NCI-H2227 treated with DMSO at 0.1 percent for 48 hours (cell line): ENCODE measurements at regions not wholly inside any gene's neighbourhood (a gene's known extent, or its start where the extent isn't known, plus 50 kb on each side); places are given as distances from the start of the nearest gene placed in this dataset.
"Not testable (repeated sequence)": the region's sequence is repeated elsewhere in the genome, so short reads cannot be mapped to it uniquely, and the experiment has no call there.

Source experiments
- DNase-seq: peaks from one replicate; lab custom pipeline; 2025; lab: John Stamatoyannopoulos, UW

- DNase-seq: no peak
Observed at GRCh38 chr1:184888505-184888904, 85.8 kb downstream of the NIBAN1 start.

GRCh38 chr1:184882957-184883815, 91.1 kb downstream of the NIBAN1 start:
- DNase-seq: no peak

GRCh38 chr1:184881941-184882913, 92.1 kb downstream of the NIBAN1 start:
- no peak for DNase-seq

GRCh38 chr1:184879876-184880557, 94.3 kb downstream of the NIBAN1 start:
- DNase-seq: no peak

GRCh38 chr1:184878602-184879001, 95.7 kb downstream of the NIBAN1 start:
- no peak for DNase-seq

- DNase-seq: no peak
Observed at GRCh38 chr1:184878002-184878401, 96.3 kb downstream of the NIBAN1 start.

- DNase-seq: not testable (repeated sequence)
Observed at GRCh38 chr1:184876015-184876414, 98.3 kb downstream of the NIBAN1 start.

GRCh38 chr1:184875218-184875617, 99.1 kb downstream of the NIBAN1 start:
- DNase-seq: no peak

- no peak for DNase-seq
Observed at GRCh38 chr1:184870319-184870718, 104.0 kb downstream of the NIBAN1 start.

- DNase-seq: no peak
Observed at GRCh38 chr1:184867866-184868689, 106.2 kb downstream of the NIBAN1 start.

GRCh38 chr1:184866991-184867788, 107.1 kb downstream of the NIBAN1 start:
- DNase-seq: no peak

- no peak for DNase-seq
Observed at GRCh38 chr1:184866586-184866985, 107.7 kb downstream of the NIBAN1 start.

GRCh38 chr1:184865831-184866230, 108.5 kb downstream of the NIBAN1 start:
- no peak for DNase-seq

GRCh38 chr1:184861755-184862336, 107.2 kb upstream of the EDEM3 start:
- DNase-seq: no peak

GRCh38 chr1:184860985-184861754, 106.5 kb upstream of the EDEM3 start:
- no peak for DNase-seq

GRCh38 chr1:184860535-184860934, 105.9 kb upstream of the EDEM3 start:
- no peak for DNase-seq

GRCh38 chr1:184859381-184860105, 104.9 kb upstream of the EDEM3 start:
- DNase-seq: no peak

GRCh38 chr1:184858288-184858687, 103.6 kb upstream of the EDEM3 start:
- DNase-seq: no peak
